ENCODE measurements at regions not wholly inside any gene's neighbourhood (a gene's known extent, or its start where the extent isn't known, plus 50 kb on each side); places are given as distances from the start of the nearest gene placed in this dataset.
"Not testable (repeated sequence)": the region's sequence is repeated elsewhere in the genome, so short reads cannot be mapped to it uniquely, and the experiment has no call there.

DNA sequence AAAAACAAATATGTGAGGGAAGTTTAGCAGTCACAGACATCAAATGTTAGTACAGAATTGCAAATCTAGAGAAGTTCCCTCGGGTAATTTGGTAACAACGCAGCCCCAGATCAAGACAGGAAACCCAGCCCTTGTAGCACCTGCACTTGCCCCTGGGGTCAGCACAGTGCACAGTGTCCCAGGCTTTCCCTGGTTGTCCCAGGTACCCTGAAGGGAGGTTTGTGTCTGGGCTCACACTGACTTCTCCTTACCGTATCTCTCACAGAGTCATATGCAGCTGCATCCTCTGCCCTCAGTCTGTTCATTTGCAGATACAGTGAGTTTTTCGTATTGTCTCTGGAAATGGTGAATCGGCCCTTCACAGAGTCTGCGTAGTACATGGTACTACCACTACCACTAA, 528.9 kb downstream of the TMEM121 start:
- Histone ChIP-seq H3K27ac (no peak overlapping the region), H3K27me3 (replicated peaks; ENCODE audit: insufficient read depth) (no peaks in the 10 kb centered on the region), H3K4me3 (no peak overlapping the region), H3K4me1 (ENCODE audit: control insufficient read depth in 1 of 2, low read depth in 2 of 2) (no peaks in the 10 kb centered on the region), H3K36me3 (no peaks in the 10 kb centered on the region), H3K9me3 (no peaks in the 10 kb centered on the region)
- DNase-seq (ENCODE audit: low spot score) = no peak
- TF ChIP-seq, protein P1, sequence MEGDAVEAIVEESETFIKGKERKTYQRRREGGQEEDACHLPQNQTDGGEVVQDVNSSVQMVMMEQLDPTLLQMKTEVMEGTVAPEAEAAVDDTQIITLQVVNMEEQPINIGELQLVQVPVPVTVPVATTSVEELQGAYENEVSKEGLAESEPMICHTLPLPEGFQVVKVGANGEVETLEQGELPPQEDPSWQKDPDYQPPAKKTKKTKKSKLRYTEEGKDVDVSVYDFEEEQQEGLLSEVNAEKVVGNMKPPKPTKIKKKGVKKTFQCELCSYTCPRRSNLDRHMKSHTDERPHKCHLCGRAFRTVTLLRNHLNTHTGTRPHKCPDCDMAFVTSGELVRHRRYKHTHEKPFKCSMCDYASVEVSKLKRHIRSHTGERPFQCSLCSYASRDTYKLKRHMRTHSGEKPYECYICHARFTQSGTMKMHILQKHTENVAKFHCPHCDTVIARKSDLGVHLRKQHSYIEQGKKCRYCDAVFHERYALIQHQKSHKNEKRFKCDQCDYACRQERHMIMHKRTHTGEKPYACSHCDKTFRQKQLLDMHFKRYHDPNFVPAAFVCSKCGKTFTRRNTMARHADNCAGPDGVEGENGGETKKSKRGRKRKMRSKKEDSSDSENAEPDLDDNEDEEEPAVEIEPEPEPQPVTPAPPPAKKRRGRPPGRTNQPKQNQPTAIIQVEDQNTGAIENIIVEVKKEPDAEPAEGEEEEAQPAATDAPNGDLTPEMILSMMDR (IDR thresholded peaks at IDR 0.05) = no peak
- no peak for ATAC-seq (ENCODE audit: insufficient number of reproducible peaks, low FRiP score, low read depth)

DNA sequence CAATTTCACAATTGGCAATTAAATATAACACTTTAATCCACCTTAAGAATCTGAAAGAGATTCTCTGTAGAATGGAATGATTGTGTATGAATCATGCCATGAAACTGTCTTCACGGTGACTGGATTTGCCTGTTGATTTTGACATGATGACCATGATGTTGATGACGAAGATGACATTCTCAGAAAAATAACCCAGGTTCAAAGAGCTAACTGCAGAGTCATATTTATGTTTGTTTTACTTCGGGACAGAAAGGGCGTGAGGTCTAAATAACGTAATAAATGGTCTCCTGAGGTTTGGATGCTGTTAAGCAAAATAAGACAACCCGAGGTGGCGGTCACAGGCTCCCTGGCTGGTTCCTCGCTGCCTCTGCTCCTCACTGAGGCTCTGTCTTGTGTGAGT, 532.0 kb downstream of the TMEM121 start:
- Histone ChIP-seq H3K4me3 (no peak overlapping the region), H3K4me1 (ENCODE audit: control insufficient read depth in 1 of 2, low read depth in 2 of 2) (no peaks in the 10 kb centered on the region), H3K27me3 (replicated peaks; ENCODE audit: insufficient read depth) (no peaks in the 10 kb centered on the region), H3K36me3 (no peaks in the 10 kb centered on the region), H3K9me3 (no peaks in the 10 kb centered on the region), H3K27ac (no peak overlapping the region)
- TF ChIP-seq, protein P1 (IDR thresholded peaks at IDR 0.05) = no peak
- DNase-seq (ENCODE audit: low spot score) (no peak), ATAC-seq (ENCODE audit: insufficient number of reproducible peaks, low FRiP score, low read depth) (no peak)

DNA sequence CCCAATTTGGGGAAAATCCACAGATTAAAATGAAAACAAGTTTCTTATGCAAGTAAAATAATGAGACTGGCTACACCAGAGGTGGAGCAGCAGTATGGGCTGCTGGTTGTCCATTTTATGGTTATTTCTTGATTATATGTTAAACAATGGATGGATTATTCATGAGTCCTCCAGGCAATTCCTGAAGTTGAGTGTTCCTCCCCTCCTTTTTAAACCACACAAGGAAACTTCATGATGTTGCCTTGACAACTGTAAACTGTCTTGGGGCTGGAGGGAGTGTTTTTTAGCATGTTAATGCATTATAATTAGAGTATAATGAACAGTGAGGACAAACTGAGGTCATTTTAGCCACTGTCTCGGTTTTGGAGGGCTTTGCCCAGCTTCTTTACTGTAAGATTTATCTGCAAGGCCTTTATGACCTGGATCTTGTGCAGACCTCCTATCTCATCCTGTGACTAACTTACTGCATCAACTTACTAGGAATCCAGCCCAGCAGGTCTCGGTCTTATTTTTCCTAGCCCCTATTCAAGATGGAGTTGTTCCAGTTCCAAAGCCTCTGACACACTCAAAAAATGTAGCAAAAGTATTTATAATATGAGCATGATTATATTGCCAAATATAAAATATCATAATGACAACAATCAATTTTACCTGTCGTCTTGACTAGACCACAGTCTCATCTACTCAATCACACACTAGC, 534.0 kb downstream of the TMEM121 start:
- no peaks in the 10 kb centered on the region for H3K4me1 ChIP-seq (ENCODE audit: control insufficient read depth in 1 of 2, low read depth in 2 of 2)
- TF ChIP-seq, protein P1 (IDR thresholded peaks at IDR 0.05) = no peak
- H3K4me3 ChIP-seq = no peak overlapping the region
- no peaks in the 10 kb centered on the region for H3K27me3 ChIP-seq (replicated peaks; ENCODE audit: insufficient read depth)
- no peak for ATAC-seq (ENCODE audit: insufficient number of reproducible peaks, low FRiP score, low read depth)
- no peaks in the 10 kb centered on the region for H3K9me3 ChIP-seq
- no peak for DNase-seq (ENCODE audit: low spot score)
- no peaks in the 10 kb centered on the region for H3K36me3 ChIP-seq
- no peak overlapping the region for H3K27ac ChIP-seq

DNA sequence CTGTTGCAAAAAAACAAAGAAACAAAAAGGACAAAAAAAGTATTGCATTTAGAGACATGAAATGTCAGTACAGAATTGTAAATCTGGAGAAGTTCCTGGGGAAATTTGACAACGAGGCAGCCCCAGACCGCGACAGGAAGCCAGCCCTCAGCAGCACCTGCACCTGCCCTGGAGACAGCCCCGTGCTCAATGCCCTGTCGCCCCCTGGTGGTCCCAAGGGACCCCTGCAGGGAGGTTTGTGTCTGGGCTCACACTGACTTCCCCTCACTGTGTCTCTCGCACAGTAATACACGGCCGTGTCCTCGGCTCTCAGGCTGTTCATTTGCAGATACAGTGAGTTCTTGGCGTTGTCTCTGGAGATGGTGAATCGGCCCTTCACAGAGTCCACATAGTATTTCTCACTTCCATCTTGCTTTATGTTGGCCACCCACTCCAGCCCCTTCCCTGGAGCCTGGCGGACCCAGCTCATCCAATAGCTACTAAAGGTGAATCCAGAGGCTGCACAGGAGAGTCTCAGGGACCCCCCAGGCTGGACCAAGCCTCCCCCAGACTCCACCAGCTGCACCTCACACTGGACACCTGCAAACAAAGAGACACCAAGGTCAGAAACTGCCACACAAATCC, 535.6 kb downstream of the TMEM121 start:
- H3K36me3 ChIP-seq; H3K4me3 ChIP-seq; H3K4me1 ChIP-seq (ENCODE audit: control insufficient read depth in 1 of 2, low read depth in 2 of 2); H3K27ac ChIP-seq; ATAC-seq (ENCODE audit: insufficient number of reproducible peaks, low FRiP score, low read depth); H3K27me3 ChIP-seq (replicated peaks; ENCODE audit: insufficient read depth); DNase-seq (ENCODE audit: low spot score); H3K9me3 ChIP-seq: not testable (repeated sequence)

DNA sequence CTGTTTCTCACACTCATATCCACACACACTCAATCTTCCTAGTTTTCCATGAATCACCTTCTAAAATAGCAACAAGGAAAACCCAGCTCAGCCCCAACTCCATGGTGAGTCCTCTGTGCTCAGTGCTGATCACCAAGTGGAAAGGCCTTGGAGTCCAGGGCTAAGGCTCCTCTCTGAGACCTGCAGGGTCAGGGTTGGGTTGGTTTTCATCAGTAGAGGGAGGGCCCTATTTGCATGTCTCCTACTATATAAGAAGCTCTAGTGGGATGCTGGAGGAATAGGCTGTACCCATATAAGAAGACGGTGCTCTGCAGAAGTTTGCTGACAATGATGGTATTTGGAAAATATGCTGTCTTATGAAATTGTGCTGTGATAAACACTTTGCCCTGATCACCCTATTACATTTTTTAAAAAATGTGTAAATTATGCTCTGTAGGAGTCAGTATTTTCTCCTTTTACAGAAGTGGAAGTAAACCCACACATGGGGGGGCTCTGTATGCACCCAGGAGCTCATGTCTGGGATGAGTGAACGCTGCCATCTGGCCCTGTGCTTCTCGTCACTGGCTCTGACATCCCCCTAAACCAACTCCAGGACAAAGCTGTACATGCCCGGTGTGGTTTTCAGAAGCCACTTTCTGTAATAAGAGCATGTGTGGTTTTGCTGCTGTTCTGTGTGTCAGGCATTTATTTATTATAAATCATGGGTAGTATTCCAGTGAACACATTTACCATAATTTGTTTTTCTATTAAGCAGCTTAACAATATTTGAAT, 536.3 kb downstream of the TMEM121 start:
- no peaks in the 10 kb centered on the region for H3K27me3 ChIP-seq (replicated peaks; ENCODE audit: insufficient read depth)
- ATAC-seq (ENCODE audit: insufficient number of reproducible peaks, low FRiP score, low read depth) (no peak), DNase-seq (ENCODE audit: low spot score) (no peak)
- no peak overlapping the region for H3K27ac ChIP-seq
- H3K4me1 ChIP-seq (ENCODE audit: control insufficient read depth in 1 of 2, low read depth in 2 of 2) = no peaks in the 10 kb centered on the region
- no peak overlapping the region for H3K4me3 ChIP-seq
- TF ChIP-seq, protein P1 (IDR thresholded peaks at IDR 0.05) = no peak
- H3K9me3 ChIP-seq = no peaks in the 10 kb centered on the region
- H3K36me3 ChIP-seq = no peaks in the 10 kb centered on the region
